HEK293 (cell line): ENCODE measurements at regions not wholly inside any gene's neighbourhood (a gene's known extent, or its start where the extent isn't known, plus 50 kb on each side); places are given as distances from the start of the nearest gene placed in this dataset.
"Not testable (repeated sequence)": the region's sequence is repeated elsewhere in the genome, so short reads cannot be mapped to it uniquely, and the experiment has no call there.

Source experiments
- HOXA7 ChIP-seq: sonication (generic); formaldehyde crosslinking; IDR thresholded peaks from 2 replicates; pipeline ENCODE4 v1.8.1; 2022; ENCODE audit warnings: missing genetic modification reagents, borderline replicate concordance
- KLF8 ChIP-seq: fragments of 450-650 bp; formaldehyde crosslinking; IDR thresholded peaks from 2 replicates; pipeline ENCODE4 v1.5.1; 2016; ENCODE audit warnings: missing biosample characterization, missing genetic modification characterization
- PRDM1 ChIP-seq: fragments of 450-650 bp; formaldehyde crosslinking; IDR thresholded peaks from 2 replicates; pipeline ENCODE4; 2016; ENCODE audit warnings: missing biosample characterization, missing genetic modification characterization
- ZNF133 ChIP-seq: fragments of 450-650 bp; formaldehyde crosslinking; IDR thresholded peaks from 2 replicates; pipeline ENCODE4 v1.5.1; 2016; ENCODE audit warnings: missing biosample characterization, missing genetic modification characterization
- ZNF23 ChIP-seq: fragments of 450-650 bp; formaldehyde crosslinking; IDR thresholded peaks from 2 replicates; pipeline ENCODE4 v1.5.1; 2016; ENCODE audit warnings: missing biosample characterization, missing genetic modification characterization, borderline replicate concordance
- ZNF274 ChIP-seq, 2 experiments: fragments of 200-500 bp in 1 of 2; fragments of 450-650 bp in 1 of 2; sonication (Bioruptor generic) in 1 of 2; formaldehyde crosslinking in 1 of 2; IDR thresholded peaks; 2 replicates each; pipeline versions ENCODE4 v1.5.1 to v1.6.1; 2014 to 2016; ENCODE audit warnings: borderline replicate concordance in 1 of 2, inconsistent platforms in 1 of 2, low read length in 1 of 2, missing biosample characterization in 1 of 2, missing genetic modification characterization in 1 of 2
- TF ChIP-seq, protein P1 (sequence below): fragments of 450-650 bp; formaldehyde crosslinking; IDR thresholded peaks from 2 replicates; pipeline ENCODE4 v1.5.1; 2016; ENCODE audit warnings: missing biosample characterization, missing genetic modification characterization

DNA sequence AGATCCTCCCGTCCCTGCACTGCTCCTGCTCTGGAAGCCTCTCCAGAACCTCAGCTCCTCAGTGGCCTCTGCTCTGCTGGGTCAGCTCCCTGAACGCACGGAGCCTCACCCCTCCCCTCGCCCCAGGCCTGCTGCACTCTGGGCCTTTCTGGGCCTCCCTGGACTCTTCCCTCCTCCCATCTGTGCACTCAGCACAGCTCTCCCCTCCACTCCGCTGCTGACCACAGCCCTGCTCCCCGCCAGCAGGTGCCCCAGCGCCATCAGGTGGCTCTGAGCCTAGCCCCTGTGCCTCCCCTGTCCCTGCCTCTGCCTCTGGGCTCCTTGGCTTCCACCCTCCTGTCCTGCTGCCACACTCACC is 121.0 kb downstream of the TMEM121 start:
- not testable (repeated sequence) for TF ChIP-seq ZNF133 (tag by site-specific recombination); PRDM1 (tag by site-specific recombination); HOXA7 (CRISPR knock-in tag); ZNF274 (IDR thresholded peaks at IDR 0.05; ENCODE audit: low read length); ZNF274 (tag by site-specific recombination; IDR thresholded peaks at IDR 0.05; ENCODE audit: borderline replicate concordance); KLF8 (tag by site-specific recombination); ZNF23 (tag by site-specific recombination)
- TF ChIP-seq, protein P1, sequence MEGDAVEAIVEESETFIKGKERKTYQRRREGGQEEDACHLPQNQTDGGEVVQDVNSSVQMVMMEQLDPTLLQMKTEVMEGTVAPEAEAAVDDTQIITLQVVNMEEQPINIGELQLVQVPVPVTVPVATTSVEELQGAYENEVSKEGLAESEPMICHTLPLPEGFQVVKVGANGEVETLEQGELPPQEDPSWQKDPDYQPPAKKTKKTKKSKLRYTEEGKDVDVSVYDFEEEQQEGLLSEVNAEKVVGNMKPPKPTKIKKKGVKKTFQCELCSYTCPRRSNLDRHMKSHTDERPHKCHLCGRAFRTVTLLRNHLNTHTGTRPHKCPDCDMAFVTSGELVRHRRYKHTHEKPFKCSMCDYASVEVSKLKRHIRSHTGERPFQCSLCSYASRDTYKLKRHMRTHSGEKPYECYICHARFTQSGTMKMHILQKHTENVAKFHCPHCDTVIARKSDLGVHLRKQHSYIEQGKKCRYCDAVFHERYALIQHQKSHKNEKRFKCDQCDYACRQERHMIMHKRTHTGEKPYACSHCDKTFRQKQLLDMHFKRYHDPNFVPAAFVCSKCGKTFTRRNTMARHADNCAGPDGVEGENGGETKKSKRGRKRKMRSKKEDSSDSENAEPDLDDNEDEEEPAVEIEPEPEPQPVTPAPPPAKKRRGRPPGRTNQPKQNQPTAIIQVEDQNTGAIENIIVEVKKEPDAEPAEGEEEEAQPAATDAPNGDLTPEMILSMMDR (tag by site-specific recombination): not testable (repeated sequence)
